SKM-1 (cell line): ENCODE measurements at regions not wholly inside any gene's neighbourhood (a gene's known extent, or its start where the extent isn't known, plus 50 kb on each side); places are given as distances from the start of the nearest gene placed in this dataset.

Source experiments
- DNase-seq: peaks from one replicate; lab custom pipeline; 2025; ENCODE audit not compliant: unreplicated experiment; lab: John Stamatoyannopoulos, UW

DNA sequence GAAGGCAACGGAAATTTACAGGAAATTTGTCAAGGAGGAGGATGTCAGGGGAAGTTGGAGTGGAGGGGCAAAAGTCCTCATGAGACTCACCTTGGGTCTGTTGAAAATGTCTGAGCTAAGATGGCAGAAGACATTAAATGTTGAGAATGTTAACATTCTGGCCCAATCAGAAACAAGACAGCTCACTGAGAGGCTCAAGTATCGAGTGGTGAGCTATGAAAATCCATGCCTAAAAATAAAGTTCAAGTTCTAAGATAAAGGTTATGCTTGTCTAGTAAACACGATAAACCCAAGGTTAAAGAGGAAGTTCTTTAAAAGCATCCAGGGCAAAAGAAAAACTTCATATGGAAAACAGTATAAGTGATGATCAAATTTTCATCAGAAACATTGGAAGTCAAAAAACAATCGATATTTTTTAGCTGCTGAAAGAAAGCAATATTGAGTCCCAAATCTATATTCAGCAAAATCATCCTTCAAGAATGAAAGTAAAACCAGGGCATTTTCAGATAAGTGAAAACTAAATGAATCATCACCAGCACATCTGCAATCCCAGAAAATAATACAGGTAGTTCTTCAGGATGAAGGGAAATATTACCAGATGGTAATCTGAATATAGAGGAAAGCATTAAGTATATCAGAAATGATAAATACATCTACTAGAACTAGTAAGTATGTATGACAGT, 462.4 kb downstream of the TLL1 start:
- DNase-seq: no peak

- DNase-seq: no peak
These were observed 469.0 kb downstream of the TLL1 start for GRCh38 chr4:166341992-166342391.

DNA sequence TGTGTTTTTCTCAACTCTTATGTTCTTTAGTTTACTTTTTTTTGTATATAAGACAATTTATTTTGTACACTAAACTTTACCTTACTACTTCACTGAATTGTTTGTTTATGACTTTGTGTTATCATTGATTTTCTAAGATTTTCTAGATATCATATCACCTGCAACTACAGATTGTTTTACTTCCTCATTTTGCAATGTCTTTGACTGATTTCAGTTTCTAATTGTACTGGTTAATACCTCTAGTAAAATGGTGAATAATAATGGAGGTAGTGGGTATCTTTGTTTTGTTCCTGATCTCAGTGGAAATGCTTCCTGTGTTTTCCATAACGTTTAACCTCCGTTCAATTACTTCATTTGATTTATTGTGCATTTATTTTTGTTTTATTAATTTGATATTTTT, 490.2 kb downstream of the TLL1 start:
- no peak for DNase-seq

DNA sequence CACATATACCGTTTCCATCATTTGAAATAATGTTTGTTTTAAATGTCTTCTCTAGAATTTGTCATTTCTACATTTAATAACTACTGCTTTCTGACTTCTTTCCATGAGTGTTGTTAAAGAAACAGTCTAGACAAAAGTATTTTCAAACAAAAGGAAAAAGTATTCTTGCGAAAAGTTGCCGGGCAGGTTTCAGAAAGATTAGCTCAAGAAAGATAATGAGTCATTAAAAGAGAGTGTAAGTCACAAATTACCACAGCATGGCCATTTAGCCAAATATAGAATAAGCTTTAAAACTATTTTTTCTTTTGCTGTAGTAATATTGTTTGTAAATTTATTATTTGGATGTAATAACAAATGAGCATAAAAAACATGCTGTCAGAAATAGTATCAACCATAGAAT, 493.0 kb downstream of the TLL1 start:
- DNase-seq: no peak

DNA sequence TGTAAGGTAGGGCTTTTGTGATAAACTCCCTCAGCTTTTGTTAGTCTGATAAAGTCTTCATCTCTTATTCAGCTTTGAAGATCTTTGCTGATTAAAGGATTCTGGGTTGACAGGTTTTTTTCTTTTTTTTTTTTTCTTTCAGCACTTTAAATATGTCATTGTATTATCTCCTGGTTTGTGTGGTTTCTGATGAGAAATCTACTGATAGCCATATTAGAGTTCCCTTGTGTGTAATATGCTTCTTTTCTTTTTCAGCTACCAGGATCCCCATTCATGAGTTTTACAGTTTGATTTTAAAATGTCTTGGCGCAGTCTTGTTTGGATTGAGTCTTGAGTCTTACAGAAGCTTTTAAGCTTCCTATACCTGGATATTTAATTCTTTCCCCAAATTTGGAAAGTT, 504.5 kb downstream of the TLL1 start:
- DNase-seq: no peak

DNA sequence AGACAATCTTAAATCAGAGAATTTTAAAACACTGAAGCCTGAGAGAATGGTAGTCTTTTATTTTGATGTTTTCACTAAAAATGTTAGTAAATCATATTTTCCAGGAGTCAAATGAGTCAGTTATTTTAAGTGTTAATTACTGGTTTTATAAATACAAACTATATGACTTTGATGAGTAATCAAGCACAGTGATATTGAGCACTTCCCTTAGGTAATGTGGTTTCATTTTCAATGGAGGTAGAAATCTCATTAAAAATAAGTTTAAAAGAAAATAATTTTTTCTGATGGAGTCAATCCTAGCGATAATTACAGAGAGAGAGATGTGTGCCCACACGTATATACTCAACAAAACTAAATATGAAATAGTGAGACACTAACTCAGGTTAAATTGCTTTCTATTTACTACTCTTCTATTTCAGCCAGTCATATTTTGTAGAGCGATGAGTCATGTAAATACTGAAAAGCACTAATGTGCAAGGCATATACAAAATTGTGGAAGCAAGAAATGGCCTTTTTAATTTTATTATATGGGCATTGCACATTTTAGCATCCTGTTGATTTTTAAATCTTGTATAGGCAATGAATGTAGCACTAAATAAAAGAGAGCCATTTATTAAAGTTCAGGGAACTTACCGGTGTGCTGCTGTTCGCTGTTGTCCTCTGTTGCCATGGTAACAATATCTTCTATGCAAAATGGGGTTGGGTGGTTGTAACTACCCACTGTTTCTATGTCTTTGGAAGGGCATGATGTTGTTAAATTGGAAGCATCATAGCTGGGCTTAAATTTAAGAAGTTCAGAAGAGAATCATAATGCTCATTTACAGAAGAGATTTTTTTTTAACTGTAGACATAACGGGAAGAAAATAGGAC, 513.7 kb downstream of the TLL1 start:
- DNase-seq: no peak

DNA sequence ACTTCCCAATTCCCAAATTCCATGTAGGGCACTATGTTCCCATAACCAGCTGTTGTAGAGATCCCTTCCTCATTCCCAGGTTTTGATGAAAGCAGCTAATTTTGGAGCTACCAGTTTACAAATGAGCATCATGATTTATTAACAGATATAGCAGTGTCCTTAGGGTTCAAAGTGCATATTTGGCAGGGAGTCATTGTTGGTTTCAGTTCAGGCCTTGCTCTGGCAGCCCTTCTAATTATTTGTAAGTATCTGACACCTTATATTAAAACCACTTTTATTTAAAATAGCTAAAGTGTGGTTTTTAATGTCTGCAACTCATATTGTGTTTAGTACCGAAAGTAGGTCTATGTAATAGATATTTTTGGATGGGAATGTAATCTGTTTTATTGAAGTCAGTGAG, 518.5 kb downstream of the TLL1 start:
- DNase-seq: no peak

DNA sequence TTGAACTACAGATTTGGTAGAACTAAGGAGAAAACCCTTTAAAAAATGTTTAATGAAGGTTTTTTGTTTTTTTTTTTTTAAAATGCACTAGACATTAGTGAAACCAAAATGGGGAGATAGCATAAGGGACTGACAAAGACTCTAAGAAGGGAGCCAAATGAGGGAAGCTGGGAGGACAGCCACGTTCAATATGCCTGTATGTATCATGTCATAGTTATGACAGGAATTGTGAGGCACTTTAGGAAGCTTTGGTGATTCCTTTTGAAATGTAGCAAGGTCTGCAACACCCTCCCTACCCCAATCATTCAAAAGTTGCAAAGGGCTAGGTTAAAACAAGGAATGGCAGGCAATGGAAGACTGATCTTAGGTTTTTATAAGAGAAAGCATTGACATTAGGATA, 526.0 kb downstream of the TLL1 start:
- DNase-seq: no peak

DNA sequence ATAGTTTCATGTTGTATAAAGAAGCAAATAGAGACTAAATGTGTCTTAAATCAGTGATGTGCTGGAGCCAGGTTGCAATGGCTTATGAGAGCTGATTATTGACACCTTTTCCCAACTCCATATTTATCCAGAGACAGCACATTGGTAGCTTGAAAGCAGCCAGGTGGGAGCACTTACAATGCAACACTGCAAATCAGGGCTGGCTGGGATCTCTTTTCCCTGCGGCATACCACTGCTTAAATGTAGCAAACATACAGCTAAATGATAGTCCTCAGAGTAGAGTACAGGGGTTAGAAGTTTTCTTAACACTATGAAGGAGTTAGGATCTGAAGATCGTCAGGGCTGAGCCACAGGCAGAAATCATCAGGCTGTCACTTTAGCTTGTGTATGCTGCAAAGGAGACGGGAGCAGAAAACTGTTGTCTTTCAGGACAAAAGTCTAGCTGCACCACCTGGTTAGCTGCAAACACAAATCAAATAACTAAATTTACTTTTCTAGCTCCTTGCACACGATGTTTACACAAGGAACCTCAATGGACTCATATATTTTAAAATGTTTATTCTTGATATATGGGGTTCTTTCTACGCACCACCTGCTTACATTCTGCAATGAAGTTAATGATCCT, 527.3 kb downstream of the TLL1 start:
- DNase-seq: no peak

- DNase-seq: no peak
These were observed 540.3 kb downstream of the TLL1 start for GRCh38 chr4:166413356-166413755.

- DNase-seq: no peak
These were observed 541.4 kb downstream of the TLL1 start for GRCh38 chr4:166414431-166414830.

GRCh38 chr4:166415749-166416148, 542.7 kb downstream of the TLL1 start:
- no peak for DNase-seq

- DNase-seq: no peak
These were observed 548.6 kb downstream of the TLL1 start for GRCh38 chr4:166421556-166422156.

DNA sequence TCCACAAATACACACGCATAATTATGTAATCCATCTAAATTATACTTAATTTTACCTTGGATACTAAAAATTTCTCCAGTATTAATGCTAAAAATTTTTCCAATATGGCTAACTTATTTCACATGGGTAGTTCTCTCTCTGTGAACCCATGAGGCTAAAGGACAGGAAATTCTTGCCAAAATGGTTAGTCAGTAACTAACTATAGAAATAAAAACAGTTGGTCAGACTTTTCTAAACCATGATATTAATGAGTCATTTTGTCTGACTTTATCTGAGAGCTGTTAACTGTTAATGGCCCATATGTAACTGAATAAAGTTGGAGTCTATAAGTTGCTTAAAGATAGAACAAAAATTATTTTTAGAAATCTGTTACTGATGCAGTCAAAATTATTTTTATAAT, 549.4 kb downstream of the TLL1 start:
- DNase-seq: no peak

DNA sequence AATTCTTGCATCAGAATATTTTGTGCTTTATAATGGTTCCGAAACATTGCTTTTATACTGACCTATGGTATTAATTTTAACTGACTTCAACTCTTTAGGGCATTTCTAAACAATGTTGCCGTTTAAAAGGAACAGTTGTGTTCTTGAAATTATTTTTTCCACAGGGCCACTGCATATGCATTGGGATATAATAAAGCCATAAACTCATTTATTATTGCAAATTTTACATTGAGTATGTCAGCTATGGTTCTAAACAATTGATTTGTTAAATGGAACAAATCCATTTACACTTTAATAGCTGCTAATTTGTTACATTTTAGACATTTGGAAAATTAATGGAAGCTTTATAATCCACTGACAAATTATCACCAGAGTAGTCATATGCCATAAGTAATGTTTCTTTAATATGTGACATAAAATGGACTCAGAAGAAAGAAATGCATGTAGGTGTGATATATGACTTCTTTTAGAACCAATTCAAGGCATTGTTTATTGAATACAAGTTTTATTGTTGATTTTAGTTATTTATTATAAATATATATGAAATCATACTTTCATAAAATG, 553.3 kb downstream of the TLL1 start:
- DNase-seq: no peak

DNA sequence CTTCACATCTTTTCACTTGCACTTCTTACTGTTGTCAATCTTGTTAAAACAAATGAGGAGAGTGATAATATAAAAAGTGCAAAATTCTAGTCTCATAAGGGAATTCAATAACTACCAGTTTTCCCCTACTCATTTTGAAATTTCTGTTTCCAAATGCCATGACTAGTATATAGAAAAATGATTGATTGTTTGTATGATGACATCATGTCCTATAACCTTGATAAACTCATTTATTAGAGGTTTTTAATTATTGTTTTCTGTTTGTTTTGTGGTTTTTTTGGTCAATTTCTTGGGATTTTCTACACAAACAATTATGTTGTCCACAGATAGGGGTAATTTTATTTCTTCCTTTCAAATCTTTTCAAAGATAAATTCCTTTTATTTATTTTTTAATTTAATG, 559.1 kb downstream of the TLL1 start:
- DNase-seq: no peak

DNA sequence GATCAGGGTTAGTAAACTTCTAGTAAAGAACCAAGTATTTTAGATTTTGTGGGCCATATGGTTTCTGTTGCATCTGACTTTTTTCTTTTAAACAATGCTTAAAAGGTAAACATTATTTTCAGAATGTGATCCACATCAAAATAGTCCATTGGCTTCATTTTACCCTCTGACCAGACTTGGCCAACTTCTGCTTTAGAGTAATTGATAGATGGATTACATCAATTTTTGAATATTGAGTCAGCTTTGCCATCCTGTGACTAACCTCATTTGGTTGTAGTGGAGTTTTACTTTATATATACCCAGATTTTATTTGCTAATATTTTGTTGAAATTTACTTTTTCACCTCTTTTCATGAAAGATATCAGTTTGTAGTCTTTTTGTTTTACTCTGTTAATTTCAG, 559.8 kb downstream of the TLL1 start:
- DNase-seq: no peak

DNA sequence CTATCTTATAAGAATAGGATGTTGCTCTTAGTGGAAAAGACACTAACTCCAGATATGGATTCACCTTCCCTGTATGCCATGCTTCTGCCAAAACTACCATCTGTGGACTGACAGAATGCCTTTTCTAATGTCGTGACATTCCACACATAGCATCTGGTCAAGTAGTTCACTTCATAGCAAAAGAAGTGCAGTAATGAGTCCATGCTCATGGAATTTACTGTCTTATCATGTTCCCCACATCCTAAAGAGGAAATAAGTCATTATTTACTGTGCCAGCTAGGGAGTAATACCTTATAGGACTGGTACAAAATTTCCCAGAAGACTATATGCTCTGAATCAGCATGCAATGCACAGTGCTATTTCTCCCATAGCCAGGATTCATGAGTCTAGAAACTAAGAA, 562.4 kb downstream of the TLL1 start:
- DNase-seq: no peak

- DNase-seq: no peak
These were observed 585.7 kb downstream of the TLL1 start for GRCh38 chr4:166458756-166459155.

- no peak for DNase-seq
These were observed 586.6 kb downstream of the TLL1 start for GRCh38 chr4:166459621-166460020.

GRCh38 chr4:166460769-166461550, 587.9 kb downstream of the TLL1 start:
- no peak for DNase-seq
